ENCODE measurements at regions not wholly inside any gene's neighbourhood (a gene's known extent, or its start where the extent isn't known, plus 50 kb on each side); places are given as distances from the start of the nearest gene placed in this dataset.
A peak's percentile ranks its signal among the peaks of the same experiment; 100 is the strongest.

GRCh38 chr12:24584032-24584675, 364.7 kb downstream of the BCAT1 start:
- FAIRE-seq (no peak), DNase-seq (ENCODE audit: extremely low read depth in 1 of 4, low spot score in 3 of 4) (no peak), ATAC-seq (no peak)
- Histone ChIP-seq H3K4me1 (replicated peaks in 1 of 2; ENCODE audit: control insufficient read depth in 2 of 2, insufficient read depth in 2 of 2, low read length in 2 of 2) (no peaks in the 10 kb centered on the region; a peak in 1 of 5 replicates), H3K4me3 (no peak overlapping the region), H3K9ac (ENCODE audit: insufficient read depth in 1 of 2, low read depth in 2 of 2, low read length in 2 of 2) (no peak overlapping the region), H3K4me2 (ENCODE audit: insufficient read depth, low read length) (no peak overlapping the region), H3K27me3 (ENCODE audit: control insufficient read depth in 2 of 2, insufficient read depth in 2 of 2, low read length in 2 of 2) (no peaks in the 10 kb centered on the region; a peak in 1 of 5 replicates), H3K9me1 (ENCODE audit: control insufficient read depth, insufficient read depth, low read length) (no peaks in the 10 kb centered on the region), H3K9me3 (replicated peaks; ENCODE audit: control insufficient read depth, insufficient read depth, low read depth, low read length) (no peaks in the 10 kb centered on the region), H3K27ac (ENCODE audit: extremely low read depth, low read depth, low read length) (no peak overlapping the region), H3K36me3 (ENCODE audit: control insufficient read depth, insufficient read depth, low read length) (no peaks in the 10 kb centered on the region), H4K20me1 (replicated peaks; ENCODE audit: control insufficient read depth, insufficient read depth, low read length) (no peaks in the 10 kb centered on the region), H2AFZ (ENCODE audit: low read depth, low read length) (peak overlapping the region; percentile 63; the same call in 1 of the 2 replicates), H3K79me2 (ENCODE audit: control insufficient read depth, insufficient read depth, low read length) (no peaks in the 10 kb centered on the region)
- in situ Hi-C loops (cut with MboI) (no loop called here), intact Hi-C loops (cut with micrococcal nuclease) (no loop called here)
- peak; percentile 38; the same call in 1 of the 2 replicates for TF ChIP-seq SPI1 (IDR thresholded peaks at IDR 0.05; ENCODE audit: borderline replicate concordance, low read depth, low read length)
- no peak for TF ChIP-seq POLR2AphosphoS2 (IDR thresholded peaks at IDR 0.05; ENCODE audit: low read length)
- no peak for TF ChIP-seq ZNF347 (CRISPR knock-in tag; IDR thresholded peaks at IDR 0.05; ENCODE audit: low read depth)
- WGBS (ENCODE audit: insufficient coverage, low coverage, missing lambda C conversion rate): 45% methylated on average over 17 of the region's 21 CpGs
- no TSS peak for BruUV-seq (replicated peaks)
- CTCF ChIA-PET (ENCODE audit: low intra/inter-chr PET ratio): interaction anchor here (0.7 kb wide), 1 partner anchor 98 kb away, joined by 3 read pairs; no protein-coding TSS in a partner anchor
- POLR2A ChIA-PET: no interaction called here

- no TSS peak for BruUV-seq (replicated peaks)
- no peak for FAIRE-seq
Measured at GRCh38 chr12:24582954-24583601, 365.8 kb downstream of the BCAT1 start.

More at GRCh38 chr12:24582954-24583601, 365.8 kb downstream of the BCAT1 start:
- TF ChIP-seq GABPA (tag; conservative IDR thresholded peaks at IDR 0.05; ENCODE audit: low read depth) (no peak), TAF1 (IDR thresholded peaks at IDR 0.05; ENCODE audit: control insufficient read depth, extremely low read depth, insufficient read depth, low read length, severe bottlenecking) (no peak)
- H3K4me3 ChIP-seq: no peak overlapping the region
- H3K4me1 ChIP-seq (replicated peaks in 1 of 2; ENCODE audit: control insufficient read depth in 2 of 2, insufficient read depth in 2 of 2, low read length in 2 of 2): no peaks in the 10 kb centered on the region; a peak in 1 of 5 replicates
- H3K79me2 ChIP-seq (ENCODE audit: control insufficient read depth, insufficient read depth, low read length): no peaks in the 10 kb centered on the region
- no peaks in the 10 kb centered on the region for H4K20me1 ChIP-seq (replicated peaks; ENCODE audit: control insufficient read depth, insufficient read depth, low read length)
- H3K36me3 ChIP-seq (ENCODE audit: control insufficient read depth, insufficient read depth, low read length): no peaks in the 10 kb centered on the region
- no peak overlapping the region for H2AFZ ChIP-seq (ENCODE audit: low read depth, low read length)
- H3K9me3 ChIP-seq (replicated peaks; ENCODE audit: control insufficient read depth, insufficient read depth, low read depth, low read length): no peaks in the 10 kb centered on the region
- no peaks in the 10 kb centered on the region; a peak in 1 of 5 replicates for H3K27me3 ChIP-seq (ENCODE audit: control insufficient read depth in 2 of 2, insufficient read depth in 2 of 2, low read length in 2 of 2)
- POLR2A ChIA-PET: no interaction called here
- intact Hi-C loops (cut with micrococcal nuclease) (no loop called here), in situ Hi-C loops (cut with MboI) (no loop called here)
- 52% methylated on average over 18 of the region's 18 CpGs for WGBS (ENCODE audit: insufficient coverage, low coverage, missing lambda C conversion rate)
- DNase-seq (ENCODE audit: extremely low read depth in 1 of 4, low spot score in 3 of 4): no peak
- H3K9me1 ChIP-seq (ENCODE audit: control insufficient read depth, insufficient read depth, low read length): no peaks in the 10 kb centered on the region
- no peak overlapping the region for H3K9ac ChIP-seq (ENCODE audit: insufficient read depth in 1 of 2, low read depth in 2 of 2, low read length in 2 of 2)
- no peak overlapping the region for H3K27ac ChIP-seq (ENCODE audit: extremely low read depth, low read depth, low read length)
- no peak overlapping the region for H3K4me2 ChIP-seq (ENCODE audit: insufficient read depth, low read length)
- no peak for ATAC-seq
- CTCF ChIA-PET (ENCODE audit: low intra/inter-chr PET ratio): interaction anchor here (0.7 kb wide), 1 partner anchor 99 kb away, joined by 3 read pairs; no protein-coding TSS in a partner anchor
